CD14-positive monocyte (primary cell): ENCODE measurements at regions not wholly inside any gene's neighbourhood (a gene's known extent, or its start where the extent isn't known, plus 50 kb on each side); places are given as distances from the start of the nearest gene placed in this dataset.

ENCODE experiments used
- DNase-seq, 3 donors: peaks; one replicate each; pipeline ENCODE4 v3.0.0-alpha.2; 2011 to 2022
- H2AFZ ChIP-seq: 2 replicates; pipeline ENCODE4 v1.6.0; 2012; ENCODE audit warnings: mild to moderate bottlenecking, low read depth, low read length, inconsistent platforms; ENCODE audit not compliant: insufficient read depth, poor library complexity, severe bottlenecking
- H3K27ac ChIP-seq, 2 donors: 1 replicate in 1 of 2; 2 replicates in 1 of 2; pipeline ENCODE4 v1.5.1; 2012 to 2013; ENCODE audit warnings: low read length in 2 of 2, control low read depth in 1 of 2, inconsistent platforms in 1 of 2, low read depth in 1 of 2, mild to moderate bottlenecking in 1 of 2
- H3K27me3 ChIP-seq, 2 donors: one replicate each; pipeline versions ENCODE4 v1.6.0 to v1.6.1; 2011 to 2013; ENCODE audit warnings: low read length in 2 of 2; ENCODE audit not compliant: control insufficient read depth in 2 of 2, insufficient read depth in 2 of 2
- H3K36me3 ChIP-seq, 2 donors: replicated peaks in 1 of 2; 1 replicate in 1 of 2; 2 replicates in 1 of 2; pipeline versions ENCODE4 v1.5.1 to v1.6.1; 2012 to 2013; ENCODE audit warnings: low read length in 2 of 2, control low read depth in 1 of 2, inconsistent platforms in 1 of 2, mild to moderate bottlenecking in 1 of 2; ENCODE audit not compliant: insufficient read depth in 2 of 2, control insufficient read depth in 1 of 2
- H3K4me1 ChIP-seq, 2 donors: 1 replicate in 1 of 2; 2 replicates in 1 of 2; pipeline versions ENCODE4 v1.5.1 to v1.6.1; 2012 to 2013; ENCODE audit warnings: low read length in 2 of 2, control low read depth in 1 of 2, inconsistent platforms in 1 of 2, mild to moderate bottlenecking in 1 of 2, moderate library complexity in 1 of 2; ENCODE audit not compliant: insufficient read depth in 2 of 2, control insufficient read depth in 1 of 2
- H3K4me2 ChIP-seq: replicated peaks from 2 replicates; pipeline ENCODE3; 2012; ENCODE audit warnings: low read length, moderate library complexity, mild to moderate bottlenecking; ENCODE audit not compliant: poor library complexity, severe bottlenecking; ENCODE audit errors: extremely low read depth
- H3K4me3 ChIP-seq, 3 experiments: fragments of 200-600 bp in 1 of 3; sonication (generic) in 1 of 3; replicated peaks in 1 of 3; 1 replicate in 2 of 3; 2 replicates in 1 of 3; pipeline ENCODE4 v1.5.1; 2011 to 2013; ENCODE audit warnings: low read length in 3 of 3, mild to moderate bottlenecking in 3 of 3, control low read depth in 2 of 3, low read depth in 2 of 3, inconsistent platforms in 1 of 3, moderate library complexity in 1 of 3
- H3K79me2 ChIP-seq: 2 replicates; pipeline ENCODE4 v1.6.0; 2012; ENCODE audit warnings: mild to moderate bottlenecking, control low read depth, inconsistent platforms, low read length, moderate library complexity; ENCODE audit not compliant: insufficient read depth
- H3K9ac ChIP-seq: 2 replicates; pipeline ENCODE4 v1.6.0; 2017; ENCODE audit warnings: low read length, mild to moderate bottlenecking; ENCODE audit not compliant: insufficient read depth, poor library complexity, severe bottlenecking
- H3K9me3 ChIP-seq, 2 donors: replicated peaks in 1 of 2; 1 replicate in 1 of 2; 2 replicates in 1 of 2; pipeline versions ENCODE4 v1.5.1 to v1.6.1; 2012 to 2013; ENCODE audit warnings: low read length in 2 of 2, control low read depth in 1 of 2; ENCODE audit not compliant: control insufficient read depth in 1 of 2, insufficient read depth in 1 of 2
- H4K20me1 ChIP-seq: 2 replicates; pipeline ENCODE4 v1.6.0; 2012; ENCODE audit warnings: mild to moderate bottlenecking, low read length, control low read depth, moderate library complexity; ENCODE audit not compliant: insufficient read depth
- H3K27ac Mint-ChIP-seq, 7 donors: one replicate each; pipeline ENCODE4 v1.8.0; 2020; ENCODE audit warnings: mild to moderate bottlenecking in 7 of 7, mixed read lengths in 7 of 7, moderate library complexity in 6 of 7, inconsistent platforms in 2 of 7
- H3K27me3 Mint-ChIP-seq, 3 donors: one replicate each; pipeline ENCODE4 v1.8.0; 2021 to 2022; ENCODE audit warnings: low read depth in 3 of 3, mild to moderate bottlenecking in 3 of 3, mixed read lengths in 3 of 3, moderate library complexity in 3 of 3, inconsistent platforms in 1 of 3
- H3K36me3 Mint-ChIP-seq, 2 donors: one replicate each; pipeline ENCODE4 v1.8.0; 2020; ENCODE audit warnings: mixed read lengths in 2 of 2, inconsistent platforms in 1 of 2, mild to moderate bottlenecking in 1 of 2
- H3K4me1 Mint-ChIP-seq: one replicate; pipeline ENCODE4 v1.8.0; 2020; ENCODE audit warnings: mild to moderate bottlenecking, mixed read lengths
- H3K4me3 Mint-ChIP-seq, 2 donors: one replicate each; pipeline ENCODE4 v1.8.0; 2020; ENCODE audit warnings: mild to moderate bottlenecking in 2 of 2, mixed read lengths in 2 of 2, moderate library complexity in 1 of 2
- H3K9me3 Mint-ChIP-seq, 7 donors: one replicate each; pipeline ENCODE4 v1.8.0; 2020 to 2022; ENCODE audit warnings: mixed read lengths in 7 of 7, mild to moderate bottlenecking in 6 of 7, moderate library complexity in 6 of 7, inconsistent platforms in 2 of 7
- CTCF ChIP-seq: fragments of 200-600 bp; IDR thresholded peaks from one replicate; pipeline ENCODE4 v1.8.0; 2022; ENCODE audit warnings: antibody characterized with exemption, mild to moderate bottlenecking
- WGBS: methylation state at CpG from one replicate; pipeline ENCODE4 v1.1.5; 2013; ENCODE audit warnings: missing lambda C conversion rate; ENCODE audit not compliant: insufficient coverage; 5-methylcytosine and 5-hydroxymethylcytosine counted together
- intact Hi-C, 2 donors: fragments of 100-400 bp; cut with micrococcal nuclease; formaldehyde crosslinking; loops; one replicate each; pipeline versions ENCODE4 v1.15.0 to v1.15.1; 2023

GRCh38 chr5:8290721-8291120 is 421.8 kb downstream of the MTRR start:
- Histone ChIP-seq H3K36me3 (no peaks in the 10 kb centered on the region), H3K4me2 (no peak overlapping the region), H3K27me3 (no peaks in the 10 kb centered on the region), H2AFZ (no peak overlapping the region), H3K4me3 (no peak overlapping the region), H3K27ac (no peak overlapping the region), H3K9ac (no peak overlapping the region), H3K4me1 (no peaks in the 10 kb centered on the region), H3K9me3 (no peaks in the 10 kb centered on the region), H3K79me2 (no peaks in the 10 kb centered on the region), H4K20me1 (no peaks in the 10 kb centered on the region)
- Mint-ChIP-seq H3K4me3 (no peak overlapping the region), H3K27me3 (peaks cover 0 to 1% (median 0%) of the 10 kb centered on the region in 3 donors), H3K36me3 (no peaks in the 10 kb centered on the region), H3K27ac (no peak overlapping the region), H3K4me1 (no peaks in the 10 kb centered on the region), H3K9me3 (peaks cover 2 to 8% (median 4%) of the 10 kb centered on the region in 7 donors)
- intact Hi-C loops = no loop called here
- DNase-seq = no peak
- WGBS = no CpG with 5 or more reads among the region's 2 CpGs
- TF ChIP-seq CTCF = no peak

DNA sequence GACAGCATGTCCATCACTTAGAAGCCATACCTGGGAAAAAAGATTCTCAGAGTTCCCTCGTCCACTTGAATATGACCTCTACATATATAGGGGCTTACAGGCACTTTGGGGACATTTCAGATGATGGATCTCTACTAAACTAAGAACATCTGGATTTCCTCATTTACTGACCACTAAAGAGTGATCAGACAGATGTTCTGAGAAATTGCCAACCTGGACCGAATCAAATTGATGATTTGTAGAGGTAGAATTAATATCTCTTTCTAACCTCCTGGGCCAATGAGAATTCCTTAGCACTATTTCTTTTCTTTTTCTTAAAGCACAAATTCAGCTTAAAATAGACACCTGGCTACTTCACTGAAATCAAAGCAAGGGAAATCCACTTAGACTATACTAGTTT is 422.7 kb downstream of the MTRR start:
- no peak overlapping the region for H3K4me3 ChIP-seq
- H3K27me3 ChIP-seq = no peaks in the 10 kb centered on the region
- no peak overlapping the region for H2AFZ ChIP-seq
- Mint-ChIP-seq H3K27ac (no peak overlapping the region), H3K27me3 (peaks cover 0 to 1% (median 0%) of the 10 kb centered on the region in 3 donors), H3K36me3 (no peaks in the 10 kb centered on the region), H3K9me3 (peaks cover 2 to 9% (median 3%) of the 10 kb centered on the region in 7 donors), H3K4me3 (no peak overlapping the region), H3K4me1 (no peaks in the 10 kb centered on the region)
- no peaks in the 10 kb centered on the region for H3K4me1 ChIP-seq
- no peak for DNase-seq
- WGBS = no CpG with 5 or more reads among the region's 2 CpGs
- no peak overlapping the region for H3K9ac ChIP-seq
- H3K4me2 ChIP-seq = no peak overlapping the region
- intact Hi-C loops = no loop called here
- no peaks in the 10 kb centered on the region for H3K79me2 ChIP-seq
- H3K9me3 ChIP-seq = no peaks in the 10 kb centered on the region
- H3K27ac ChIP-seq = no peak overlapping the region
- no peak for TF ChIP-seq CTCF
- no peaks in the 10 kb centered on the region for H3K36me3 ChIP-seq
- H4K20me1 ChIP-seq = no peaks in the 10 kb centered on the region
